Nucleus accumbens (tissue), 56 donors: ENCODE measurements at regions not wholly inside any gene's neighbourhood (a gene's known extent, or its start where the extent isn't known, plus 50 kb on each side); places are given as distances from the start of the nearest gene placed in this dataset.

ENCODE experiments used
- DNase-seq, 56 donors: peaks; one replicate each; lab custom pipeline; 2025; lab: John Stamatoyannopoulos, UW

DNA sequence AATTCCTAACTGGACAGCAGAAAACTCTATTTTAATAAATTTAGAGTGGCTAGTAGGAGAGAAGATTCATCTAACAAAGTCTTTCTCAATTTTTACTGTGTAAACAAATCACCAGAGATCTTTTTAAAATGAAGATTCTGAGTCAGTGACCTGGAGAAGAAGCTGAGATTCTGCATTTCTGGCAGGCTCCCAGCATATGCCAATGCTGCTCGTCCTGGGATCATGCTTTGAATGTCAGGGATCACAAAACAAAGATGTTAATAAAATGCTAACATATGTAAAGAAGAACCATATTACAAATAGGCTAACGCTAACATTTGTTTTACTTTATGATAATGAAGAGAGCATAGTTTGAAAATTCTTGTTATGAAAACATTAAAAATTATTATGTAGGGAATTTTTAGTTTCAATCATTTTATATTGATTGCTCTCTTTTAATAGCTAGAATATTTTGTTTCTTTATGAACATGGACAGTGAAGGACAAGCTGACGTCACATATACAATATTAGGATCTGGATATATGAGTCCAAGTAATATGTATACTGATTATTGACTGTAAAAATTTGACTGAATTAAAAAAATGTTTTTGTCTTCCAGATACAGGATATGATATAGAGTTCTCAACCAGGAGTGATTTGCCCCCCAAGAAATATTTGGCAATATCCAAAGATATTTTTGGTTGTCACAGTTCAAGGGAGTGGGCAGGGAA lies 160.8 kb upstream of the GPR149 start:
- DNase-seq = no peak

DNA sequence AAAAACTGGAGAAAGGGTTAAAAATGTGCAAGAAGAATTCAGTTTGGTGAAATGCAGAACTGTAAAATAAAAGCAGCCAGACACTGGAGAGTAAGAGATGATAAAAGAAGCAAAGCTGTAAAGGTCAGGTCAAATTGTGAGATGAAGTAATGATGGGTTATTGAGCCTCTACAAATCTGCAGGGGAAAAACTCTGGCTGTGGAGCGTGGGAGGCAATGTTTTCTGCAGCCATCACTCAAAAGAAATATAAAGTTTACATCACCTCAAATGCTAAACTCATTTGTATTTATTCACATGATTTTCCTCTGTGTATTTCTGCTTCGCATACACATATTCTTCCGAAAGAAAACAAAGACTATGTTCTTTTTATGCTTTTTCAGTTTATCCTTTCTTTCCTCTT lies 158.8 kb upstream of the GPR149 start:
- DNase-seq = no peak

DNA sequence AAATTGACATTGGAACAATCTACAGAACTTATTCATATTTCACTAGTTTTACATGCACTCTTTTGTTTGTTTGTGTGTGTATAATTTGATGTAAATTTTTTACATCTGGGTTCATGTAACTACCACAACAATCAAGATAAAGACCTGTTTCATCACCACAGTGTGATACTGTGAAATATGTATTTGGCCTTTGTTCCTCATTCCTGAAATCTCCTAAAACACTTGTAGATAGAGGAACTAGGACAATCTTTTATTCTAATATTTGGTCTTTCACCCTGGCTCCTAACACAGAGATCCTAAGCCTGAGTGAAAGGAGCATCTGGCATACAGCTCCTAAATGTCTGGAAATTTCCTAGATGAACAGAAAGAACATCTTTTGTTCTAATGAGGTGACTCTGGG lies 155.0 kb upstream of the GPR149 start:
- no peak for DNase-seq

DNA sequence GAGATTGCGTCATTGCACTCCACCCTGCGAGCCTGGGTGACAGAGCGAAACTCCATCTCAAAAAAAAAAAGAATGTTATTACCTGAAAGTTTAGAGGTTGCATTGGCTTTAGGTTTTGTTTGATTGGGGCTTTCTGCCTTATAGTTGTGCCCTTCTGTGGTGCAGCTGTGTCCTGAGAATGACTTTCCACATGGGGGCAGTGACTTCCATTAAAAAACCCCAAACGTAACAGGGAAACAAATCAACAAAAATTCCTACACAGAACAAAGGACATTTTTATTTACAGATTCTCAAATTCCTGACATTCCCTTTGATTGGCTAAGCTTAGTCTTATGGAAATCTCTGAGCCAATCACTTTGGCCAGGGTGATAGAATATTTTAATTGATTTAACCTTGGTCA lies 154.1 kb upstream of the GPR149 start:
- DNase-seq = no peak

DNA sequence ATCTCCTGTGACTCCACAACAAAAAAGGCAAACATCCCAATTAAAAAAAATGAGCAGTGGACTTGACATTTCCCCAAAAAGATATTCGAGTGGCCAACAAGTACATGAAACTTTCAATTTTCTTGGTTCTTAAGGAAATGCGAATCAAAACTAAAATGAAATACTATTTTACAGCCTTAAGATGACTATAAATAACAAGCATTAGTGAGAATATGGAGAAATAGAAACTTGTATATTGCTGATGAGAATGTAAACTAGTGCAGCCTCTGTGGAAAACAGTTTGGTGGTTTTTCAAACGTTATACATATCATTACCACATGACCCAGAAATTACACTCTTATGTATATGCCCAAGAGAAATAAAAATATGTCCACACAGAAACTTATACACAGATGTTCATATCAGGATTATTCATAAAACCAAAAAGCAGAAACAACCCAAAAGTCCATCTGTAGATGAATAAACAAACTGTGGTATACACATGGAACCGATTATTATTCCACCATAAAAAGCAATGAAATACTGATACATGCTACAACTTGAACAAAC lies 153.2 kb upstream of the GPR149 start:
- DNase-seq = no peak

DNA sequence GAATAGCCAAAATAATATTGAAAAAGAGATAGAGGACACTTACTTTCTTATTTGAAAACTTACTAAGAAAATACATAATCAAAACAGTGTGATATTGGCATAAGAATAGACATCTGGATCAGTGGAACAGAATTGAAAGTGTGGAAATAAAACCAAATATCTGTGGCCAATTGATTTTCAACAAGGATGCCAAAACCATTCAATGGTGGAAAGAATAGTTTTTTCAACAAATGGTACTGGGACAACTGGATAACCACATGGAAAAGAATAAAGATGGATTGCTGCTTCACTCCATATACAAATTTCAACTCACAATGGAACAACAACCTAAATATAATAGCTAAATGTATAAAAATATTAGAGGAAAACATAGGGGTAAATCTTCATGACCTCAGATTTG lies 152.5 kb upstream of the GPR149 start:
- no peak for DNase-seq

DNA sequence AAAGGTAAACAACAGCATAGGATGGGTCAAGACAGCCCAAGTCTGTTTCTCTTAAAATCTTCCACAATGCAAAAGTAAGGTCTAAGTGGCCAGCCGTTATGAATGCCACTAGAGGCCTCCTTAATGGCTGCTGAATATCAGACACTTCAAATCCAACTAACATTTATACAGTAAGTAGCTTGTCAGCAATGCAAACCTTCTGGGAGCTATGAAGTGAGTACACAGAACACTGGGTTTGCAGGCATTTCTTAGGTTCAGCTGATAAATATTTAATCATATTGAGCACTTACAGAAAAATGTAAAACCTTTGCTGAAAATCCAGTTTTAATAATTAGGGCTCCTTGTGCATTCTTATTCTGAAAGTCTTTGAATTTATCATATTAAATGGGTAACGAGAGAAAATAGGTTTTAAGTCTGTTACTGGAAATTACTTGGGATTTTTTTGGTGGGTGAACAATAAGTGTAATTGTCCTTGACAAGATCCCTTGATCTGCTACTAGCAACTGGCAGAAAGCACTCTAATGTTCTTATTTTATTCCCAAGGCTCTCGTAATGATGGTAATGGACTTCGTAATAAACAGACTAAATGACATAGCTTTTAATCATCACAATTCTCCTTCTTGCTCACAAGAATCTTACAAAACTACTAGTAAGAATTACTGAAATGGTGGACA lies 141.7 kb upstream of the GPR149 start:
- DNase-seq = no peak

DNA sequence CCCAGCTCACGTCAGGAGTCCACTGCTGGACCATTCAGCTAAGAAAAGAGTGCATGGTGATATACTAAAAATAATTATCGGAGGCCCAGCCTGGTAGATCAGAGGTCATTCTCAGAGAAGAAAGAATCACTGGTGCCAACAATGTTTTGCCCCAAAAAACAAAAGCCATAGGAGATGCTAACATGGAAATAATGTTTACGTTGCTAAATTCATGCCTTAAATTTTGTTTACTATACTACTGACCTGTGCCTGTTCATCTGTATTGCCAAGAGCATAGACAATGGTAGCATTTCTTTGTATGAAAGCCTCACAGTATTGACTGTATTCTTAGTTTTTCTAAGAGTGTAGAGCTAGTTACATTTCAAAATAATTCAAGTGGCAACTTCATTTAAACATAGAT lies 138.1 kb upstream of the GPR149 start:
- no peak for DNase-seq

DNA sequence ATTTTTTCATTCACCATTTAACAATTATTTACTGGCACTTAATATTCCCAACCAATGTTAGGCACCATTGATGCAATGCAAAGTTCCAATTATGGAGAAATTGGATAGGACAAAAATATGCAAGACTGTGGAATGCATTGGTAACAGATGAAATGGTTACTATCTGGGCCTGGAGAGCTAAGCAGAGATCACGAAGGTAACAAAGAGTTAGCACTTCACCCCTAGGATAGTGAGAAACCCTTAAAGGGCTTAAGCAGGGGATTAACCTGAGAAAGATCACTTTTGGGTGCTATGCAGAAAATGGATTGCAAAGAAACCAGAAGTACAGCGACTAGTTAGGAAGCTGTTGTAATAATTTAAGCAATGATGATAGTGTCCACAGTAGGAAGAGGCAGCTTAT lies 129.6 kb upstream of the GPR149 start:
- DNase-seq = no peak

DNA sequence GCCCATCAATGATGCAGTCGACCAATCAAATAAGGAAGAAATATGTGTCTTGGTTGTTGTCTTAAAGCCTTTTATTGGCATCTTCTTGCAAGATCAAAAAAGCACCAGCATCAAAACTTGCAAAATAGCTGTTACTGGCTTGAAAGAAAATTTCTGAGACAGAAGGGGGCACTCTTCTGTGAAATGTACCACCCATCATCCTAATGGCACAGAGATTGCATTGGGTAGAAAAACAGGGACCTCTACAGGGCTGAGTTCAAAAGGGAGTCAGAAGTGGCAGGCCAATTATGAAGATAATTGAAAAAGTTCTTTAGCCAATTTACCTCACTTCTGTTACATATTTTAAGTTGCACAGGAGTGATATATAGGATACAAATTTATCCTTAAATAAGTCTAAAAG lies 122.3 kb upstream of the GPR149 start:
- no peak for DNase-seq

DNA sequence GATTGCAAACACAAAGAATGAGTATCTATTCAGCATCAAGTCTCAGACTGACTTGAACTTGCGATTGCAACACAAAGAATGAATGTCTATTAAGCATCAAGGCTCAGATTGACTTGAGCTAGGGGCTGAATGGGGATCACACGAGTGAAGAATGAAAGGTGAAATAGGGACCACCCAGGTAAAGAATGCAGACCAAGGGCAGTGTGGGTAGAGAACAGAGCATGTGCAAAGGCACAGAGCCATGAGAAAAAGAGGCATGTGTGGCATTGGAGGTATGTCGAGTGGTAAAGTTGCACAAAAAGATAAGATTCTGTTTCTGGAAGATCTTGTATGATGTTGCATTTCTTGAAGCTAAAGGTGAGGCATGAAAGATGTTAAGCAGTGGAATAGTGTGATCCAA lies 119.4 kb upstream of the GPR149 start:
- DNase-seq = no peak

DNA sequence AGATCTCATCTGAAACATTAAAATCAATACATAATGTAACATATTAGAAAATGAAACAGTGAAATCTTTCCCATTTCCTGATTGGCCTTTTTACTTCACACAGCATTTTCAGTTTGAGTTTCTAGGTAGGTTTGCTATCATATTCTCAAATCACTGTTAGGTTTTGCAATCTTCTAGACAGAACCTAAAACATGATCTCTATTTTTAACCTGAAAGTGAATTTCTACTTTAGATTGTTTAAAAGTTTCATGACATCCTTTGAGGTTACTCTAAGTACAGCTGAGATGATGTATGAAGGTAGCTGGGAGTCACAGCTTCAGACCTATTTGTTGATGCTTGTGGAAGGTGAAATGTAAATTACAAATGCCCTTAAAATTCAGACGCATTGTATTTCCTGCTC lies 118.4 kb upstream of the GPR149 start:
- DNase-seq = no peak

DNA sequence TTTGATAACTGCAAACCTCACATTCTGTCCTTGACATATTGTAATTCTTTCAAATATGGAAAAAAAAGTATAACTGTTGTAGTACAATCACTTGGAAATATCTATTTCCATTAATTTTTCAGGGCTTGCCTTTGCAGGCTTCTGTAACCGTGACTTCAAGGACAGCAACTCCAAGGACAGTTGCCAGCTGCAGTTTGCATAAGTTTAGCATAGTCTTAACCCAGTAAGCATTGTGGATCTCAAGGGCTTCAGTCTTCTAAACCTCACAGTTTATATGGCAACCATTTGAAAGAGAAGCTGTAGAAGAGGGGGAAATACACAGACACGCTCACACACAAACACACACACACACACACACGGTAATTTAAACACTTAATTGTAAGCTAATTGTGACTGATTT lies 112.8 kb upstream of the GPR149 start:
- DNase-seq = no peak

DNA sequence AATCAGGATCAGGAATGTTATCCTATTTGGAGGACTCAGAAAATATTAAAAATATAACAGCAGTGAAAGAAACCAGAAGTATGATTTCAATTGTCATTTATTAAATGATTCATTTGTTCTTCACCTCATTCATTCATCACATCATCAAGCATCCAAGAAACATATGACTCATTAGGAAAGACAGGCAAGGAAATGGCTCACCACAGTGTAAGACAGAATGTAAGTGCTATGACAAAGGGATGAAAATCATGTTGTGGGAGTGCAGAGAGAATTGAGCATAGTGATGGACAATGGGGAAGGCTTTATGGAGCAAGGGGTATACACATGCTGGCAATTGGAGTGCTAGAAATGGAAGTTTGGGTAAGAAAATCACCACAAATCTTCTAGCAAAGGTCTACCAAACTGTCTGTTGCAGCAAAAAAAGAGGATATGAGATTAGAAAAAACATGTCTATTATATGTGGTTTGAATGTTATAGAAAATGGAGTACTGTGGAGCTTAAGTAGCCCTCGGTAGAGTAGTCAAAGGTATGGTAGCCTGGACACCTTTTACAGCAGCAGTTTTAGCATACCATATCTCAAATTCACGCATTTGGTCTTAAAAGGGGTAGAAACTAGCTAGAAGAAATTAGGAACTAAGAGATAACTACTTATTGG lies 111.1 kb upstream of the GPR149 start:
- no peak for DNase-seq

DNA sequence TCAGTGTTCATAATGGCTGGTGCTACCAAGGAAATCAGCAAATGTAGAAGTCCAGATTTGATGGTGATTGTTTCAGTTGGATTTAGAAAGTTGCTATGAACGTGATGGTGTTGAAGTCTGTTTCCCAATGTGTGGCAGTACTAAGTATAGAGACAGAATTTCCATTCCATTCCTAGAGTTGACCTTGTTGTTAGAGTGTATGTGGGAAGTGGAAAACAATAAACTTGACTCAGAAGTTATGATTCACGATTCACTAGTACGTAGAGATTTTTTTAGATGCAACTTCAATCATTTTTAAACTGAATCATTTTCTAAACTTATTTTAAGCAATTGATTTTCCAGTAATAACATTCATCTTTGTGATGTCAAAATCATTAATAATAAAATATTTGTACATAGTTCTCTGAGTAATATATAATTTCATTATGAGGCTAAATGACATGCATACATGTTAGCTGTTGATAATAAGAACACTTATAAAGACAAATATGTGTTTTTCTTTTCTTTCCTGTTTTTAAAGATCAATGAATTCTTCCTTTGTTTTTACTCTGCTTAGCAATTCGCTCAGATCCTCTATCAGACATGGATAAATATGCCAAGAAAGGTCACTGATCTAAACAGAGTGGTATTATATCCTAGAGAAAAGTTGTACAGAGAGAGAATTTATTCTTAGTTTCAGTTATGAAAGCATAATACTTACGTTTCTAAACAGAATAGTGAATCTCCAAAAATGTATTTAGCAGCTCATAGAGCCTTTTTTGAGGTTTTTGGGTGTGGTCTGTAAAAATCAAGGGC lies 108.8 kb upstream of the GPR149 start:
- no peak for DNase-seq

DNA sequence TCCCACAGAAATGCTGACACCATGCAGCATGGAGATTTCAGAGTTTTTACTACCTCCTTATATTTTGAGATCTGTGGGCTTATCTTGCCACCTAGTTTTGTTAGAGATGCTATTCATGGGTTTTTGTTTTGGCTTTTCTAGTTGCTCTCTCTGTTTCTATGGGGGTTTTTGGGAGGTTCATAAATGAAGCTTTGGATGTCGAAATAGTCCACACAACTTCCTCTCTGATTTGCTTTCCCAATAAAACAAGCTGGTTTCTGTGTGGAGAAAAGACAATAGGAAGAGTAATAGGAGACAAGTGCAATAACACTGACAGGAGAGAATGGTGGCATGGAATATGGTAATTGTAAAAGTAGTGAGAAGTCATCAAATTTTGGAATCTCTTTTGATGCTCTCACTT lies 106.8 kb upstream of the GPR149 start:
- DNase-seq = no peak

DNA sequence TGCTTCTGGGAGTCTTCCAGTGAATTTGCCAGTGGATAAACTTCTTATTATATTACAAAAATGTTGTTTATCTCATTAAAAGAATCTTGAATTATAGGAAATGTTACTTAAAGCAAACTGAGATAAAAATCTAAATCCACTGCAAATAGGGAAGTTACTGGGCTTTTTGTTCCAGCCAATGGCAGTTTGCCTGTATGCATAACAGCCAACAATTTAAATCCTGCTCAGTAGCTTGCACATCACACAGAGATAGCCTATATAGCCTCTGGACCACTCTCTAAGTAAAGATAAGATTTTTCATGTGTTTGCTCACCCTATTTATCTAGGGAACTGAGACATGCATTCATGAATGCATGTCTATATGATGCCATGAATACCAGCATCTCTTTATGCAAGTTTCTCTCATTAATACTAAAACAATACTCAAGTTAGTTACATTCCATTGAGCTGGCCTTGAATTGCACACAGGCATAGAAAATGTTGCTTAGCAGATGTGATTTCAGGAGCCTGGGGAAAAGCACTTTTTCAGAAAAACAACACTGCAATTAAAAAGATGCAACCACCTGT lies 92.1 kb upstream of the GPR149 start:
- DNase-seq = no peak

DNA sequence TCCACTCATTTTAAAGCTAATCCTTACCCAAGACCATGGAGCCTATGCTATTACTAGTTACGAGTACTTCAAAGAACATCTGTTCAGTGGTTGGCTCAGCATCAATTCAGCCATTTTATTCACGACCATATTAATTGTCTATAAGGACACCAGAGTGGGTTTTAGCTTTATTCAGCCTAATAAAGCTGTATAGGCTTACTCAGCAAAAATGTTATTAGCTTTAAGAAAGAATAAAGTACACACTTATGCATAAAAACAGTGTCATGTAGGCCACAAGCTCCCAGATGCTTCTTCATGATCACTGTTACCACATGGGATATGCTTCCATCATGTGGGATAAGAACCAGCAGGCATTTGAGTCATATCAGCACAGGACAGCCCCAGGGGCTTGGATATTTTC lies 87.4 kb upstream of the GPR149 start:
- no peak for DNase-seq

DNA sequence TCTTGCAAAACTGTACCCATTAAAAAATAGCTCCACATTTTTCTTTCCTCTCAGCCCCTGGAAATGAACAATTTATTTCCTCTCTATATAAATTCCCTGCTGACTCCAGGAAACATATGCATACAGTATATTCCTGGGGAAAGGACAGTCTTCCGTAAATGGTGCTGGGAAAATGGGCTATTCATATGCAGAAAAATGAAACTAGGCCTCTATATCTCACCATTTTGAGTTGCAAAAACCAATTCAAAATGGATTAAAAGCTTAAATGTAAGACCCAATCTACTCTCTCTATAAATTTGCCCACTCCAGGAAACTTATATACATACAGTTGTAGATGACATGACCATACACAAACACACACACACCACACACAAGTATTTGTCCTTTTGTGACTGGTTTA lies 85.9 kb upstream of the GPR149 start:
- no peak for DNase-seq

DNA sequence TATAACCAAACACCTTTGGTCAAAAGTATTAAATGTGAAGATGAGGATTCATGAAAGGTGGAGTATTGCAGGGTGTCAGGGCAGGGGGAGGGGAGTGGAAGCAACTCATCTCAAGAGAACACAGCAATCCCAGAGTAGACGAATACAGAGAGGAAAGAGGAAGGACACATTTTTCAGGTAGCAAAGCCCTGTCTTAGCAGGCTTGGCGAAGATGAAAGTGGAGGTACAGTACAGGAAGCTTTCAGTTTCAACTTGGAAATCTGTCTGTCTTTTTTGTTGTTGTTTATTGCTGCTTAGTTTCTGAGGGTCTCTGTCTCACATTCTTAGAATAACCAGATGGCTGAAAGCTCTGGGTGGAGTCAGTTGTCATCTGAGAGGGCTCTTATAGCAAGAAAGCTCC lies 80.8 kb upstream of the GPR149 start:
- no peak for DNase-seq

DNA sequence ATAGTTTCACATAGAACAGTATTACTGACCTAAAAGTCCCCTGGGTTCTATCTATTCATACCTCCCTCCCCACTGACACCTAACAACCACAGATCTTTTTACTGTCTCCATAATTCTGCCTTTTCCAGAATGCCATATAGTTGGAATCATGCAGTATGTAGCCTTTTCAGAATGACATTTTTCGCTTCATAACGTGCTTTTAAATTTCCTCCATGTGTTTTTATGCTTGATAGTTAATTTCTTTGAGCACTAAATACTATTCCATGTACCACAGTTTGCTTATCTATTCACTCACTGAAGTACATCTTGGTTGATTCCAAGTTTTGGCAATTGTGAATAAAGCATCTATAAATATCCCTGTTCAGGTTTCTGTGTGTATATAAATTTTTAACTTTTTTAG lies 77.7 kb upstream of the GPR149 start:
- no peak for DNase-seq
